ENCODE measurements at regions not wholly inside any gene's neighbourhood (a gene's known extent, or its start where the extent isn't known, plus 50 kb on each side); places are given as distances from the start of the nearest gene placed in this dataset.
"Not testable (repeated sequence)": the region's sequence is repeated elsewhere in the genome, so short reads cannot be mapped to it uniquely, and the experiment has no call there.

- DNase-seq = no peak
Observed at GRCh38 chr3:145219355-145220235, 941.4 kb downstream of the PLOD2 start.

- no peak for DNase-seq
Observed at GRCh38 chr3:145224886-145225285, 936.1 kb downstream of the PLOD2 start.

- no peak for DNase-seq
Observed at GRCh38 chr3:145243875-145244274, 917.1 kb downstream of the PLOD2 start.

DNA sequence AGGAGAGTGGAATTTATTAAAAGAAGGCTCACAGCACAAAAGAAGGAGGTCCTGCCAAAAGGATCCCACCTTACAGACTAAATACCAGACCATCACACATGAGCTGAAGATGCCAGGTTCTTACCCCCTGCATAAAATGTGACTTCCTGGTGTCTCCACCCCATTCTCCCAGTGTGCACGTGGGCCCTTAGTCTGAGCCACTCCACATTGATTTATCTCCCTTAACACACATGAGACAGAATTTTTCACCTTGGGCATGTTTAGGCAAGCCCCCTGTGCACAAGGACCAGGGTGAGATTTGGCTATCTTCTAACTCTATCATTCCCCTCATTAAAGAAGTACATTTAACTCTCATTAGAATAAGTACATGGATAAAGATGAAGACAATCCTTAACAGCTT lies 916.7 kb downstream of the PLOD2 start:
- no peak for DNase-seq

GRCh38 chr3:145246291-145246690 lies 914.7 kb downstream of the PLOD2 start:
- DNase-seq = no peak

- DNase-seq = no peak
Observed at GRCh38 chr3:145248928-145249327, 912.1 kb downstream of the PLOD2 start.

GRCh38 chr3:145251311-145251710 lies 909.7 kb downstream of the PLOD2 start:
- no peak for DNase-seq

GRCh38 chr3:145257967-145258366 lies 903.0 kb downstream of the PLOD2 start:
- not testable (repeated sequence) for DNase-seq

- no peak for DNase-seq
Observed at GRCh38 chr3:145259166-145259880, 901.7 kb downstream of the PLOD2 start.

DNA sequence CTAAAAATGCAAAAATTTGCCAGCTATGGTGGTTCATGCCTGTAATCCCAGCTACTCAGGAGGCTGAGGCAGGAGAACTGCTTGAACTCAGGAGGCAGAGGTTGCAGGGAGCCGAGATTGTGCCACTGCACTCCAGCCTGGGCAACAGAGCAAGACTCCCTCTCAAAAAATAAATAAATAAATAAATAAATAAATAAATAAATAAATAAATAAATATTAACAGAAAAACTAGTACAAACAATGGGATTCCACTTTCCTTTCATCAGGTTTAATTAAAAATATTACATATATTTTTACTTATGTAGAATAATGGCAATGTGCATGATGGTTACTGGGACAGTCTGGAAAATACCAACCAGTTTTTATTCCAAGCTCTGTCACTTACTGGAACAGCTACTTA lies 897.5 kb downstream of the PLOD2 start:
- not testable (repeated sequence) for DNase-seq

DNA sequence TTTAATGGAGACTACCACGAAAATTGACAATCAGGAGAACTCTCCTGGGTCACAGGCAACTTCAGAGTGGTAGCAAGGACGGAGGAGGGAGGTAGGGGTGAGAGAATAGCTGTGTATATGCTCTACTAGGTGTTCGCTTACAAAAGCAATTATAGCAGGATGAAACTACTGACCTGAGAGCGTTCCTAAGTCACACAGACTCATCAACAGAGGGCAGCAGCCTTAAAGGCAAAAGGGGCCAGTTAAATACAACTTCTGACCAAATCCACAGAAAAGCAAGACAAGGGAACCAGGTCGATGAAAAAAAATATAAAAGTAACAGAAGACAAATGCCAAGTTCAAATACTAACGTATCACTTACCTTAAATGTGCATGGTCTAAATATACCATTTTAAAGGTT lies 894.6 kb downstream of the PLOD2 start:
- DNase-seq = no peak

DNA sequence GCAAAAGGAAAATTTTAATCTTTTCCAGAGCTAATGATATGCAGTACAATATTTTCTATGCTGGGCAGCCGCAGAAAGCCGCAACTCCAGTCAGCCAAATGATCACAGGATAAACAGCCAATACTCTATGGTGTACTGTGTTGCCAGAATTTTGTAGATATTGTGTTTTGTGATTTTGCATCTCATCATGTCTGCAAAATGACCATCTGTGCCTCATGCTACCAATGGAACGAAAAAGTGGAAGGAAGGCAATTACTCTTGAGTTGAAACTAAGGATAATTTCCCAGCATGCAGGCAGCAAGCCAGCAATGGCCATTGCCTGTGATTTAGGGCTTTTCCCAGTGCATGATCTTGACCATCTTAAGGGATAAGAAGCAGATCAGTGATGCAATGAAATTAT lies 891.9 kb downstream of the PLOD2 start:
- no peak for DNase-seq

DNA sequence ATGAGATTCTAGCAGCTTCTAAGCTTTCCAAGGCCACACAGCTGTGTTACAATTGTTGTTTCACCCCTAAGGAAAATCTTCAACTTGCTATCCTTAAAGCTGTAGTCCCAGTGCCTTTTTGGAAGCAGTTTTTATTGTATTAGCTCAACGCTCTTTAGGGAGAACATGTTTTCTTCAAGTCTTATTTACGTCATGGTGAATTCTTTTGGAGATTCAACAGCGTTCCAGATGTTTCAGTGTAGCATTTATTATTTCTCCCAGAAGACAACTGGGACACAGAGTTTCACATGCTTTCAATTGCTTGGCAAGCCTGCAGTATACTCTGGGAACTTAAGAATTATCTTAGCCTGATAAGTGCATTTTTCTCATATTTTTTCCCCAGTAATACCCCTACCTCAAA lies 888.3 kb downstream of the PLOD2 start:
- DNase-seq = no peak

DNA sequence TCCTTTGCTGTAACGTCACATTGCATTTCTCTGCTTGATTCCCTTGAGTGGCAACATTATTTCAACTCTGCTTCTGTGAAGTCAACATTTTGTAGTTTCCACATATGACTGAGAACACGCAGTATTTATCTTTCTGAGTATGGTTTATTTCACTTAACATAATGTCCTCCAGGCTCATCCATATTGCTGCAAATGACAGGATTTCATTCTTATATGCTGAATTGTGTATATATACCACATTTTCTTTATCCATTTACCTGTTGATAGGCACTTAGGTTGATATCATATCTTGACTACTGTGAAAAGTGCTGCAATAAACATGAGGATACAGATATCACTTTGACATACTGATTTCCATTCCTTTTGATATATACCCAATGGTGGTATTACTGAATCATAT lies 878.5 kb downstream of the PLOD2 start:
- DNase-seq = no peak

DNA sequence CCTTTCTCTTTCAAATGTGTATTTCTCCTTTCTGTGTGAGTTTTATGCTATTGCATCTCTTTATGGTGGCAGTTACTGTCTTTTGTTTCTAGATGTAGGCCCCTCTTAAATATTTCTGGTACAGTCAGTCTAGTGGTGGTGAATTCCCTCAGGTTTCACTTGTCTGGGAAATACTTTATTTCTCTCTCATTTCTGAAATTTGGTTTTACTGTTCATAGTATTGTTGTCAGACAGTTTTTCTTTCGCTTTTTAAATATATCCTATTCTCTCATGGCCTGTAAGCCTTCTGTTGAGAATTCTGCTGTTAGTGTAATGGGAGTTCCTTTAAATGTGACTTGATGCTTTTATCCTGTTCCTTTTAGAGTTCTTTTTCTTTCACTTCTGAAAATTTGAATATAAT lies 874.0 kb downstream of the PLOD2 start:
- DNase-seq = no peak

GRCh38 chr3:145290010-145290409 lies 871.0 kb downstream of the PLOD2 start:
- DNase-seq = no peak

GRCh38 chr3:145294572-145294971 lies 866.4 kb downstream of the PLOD2 start:
- DNase-seq = no peak

DNA sequence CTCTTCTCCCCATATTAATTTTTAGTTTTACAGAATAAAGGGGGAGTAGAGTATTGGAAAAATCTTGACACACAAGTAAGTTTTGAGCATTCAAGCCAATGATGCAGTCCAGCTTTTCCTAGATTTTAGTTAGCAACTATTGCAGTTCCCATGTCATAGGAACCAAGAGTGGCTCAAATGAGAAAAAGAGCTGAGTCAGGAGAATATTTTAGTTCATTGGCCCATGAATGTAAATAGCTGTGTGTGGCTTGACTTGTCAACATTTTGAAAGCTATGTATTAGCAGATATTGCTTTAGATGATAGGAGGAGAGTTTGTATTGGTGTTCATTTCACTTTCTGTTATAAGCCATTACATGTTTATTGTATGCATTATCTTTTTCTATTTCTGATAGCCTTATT lies 853.7 kb downstream of the PLOD2 start:
- no peak for DNase-seq

GRCh38 chr3:145313751-145314150 lies 847.2 kb downstream of the PLOD2 start:
- DNase-seq = no peak

GRCh38 chr3:145316253-145316652 lies 844.7 kb downstream of the PLOD2 start:
- not testable (repeated sequence) for DNase-seq

- DNase-seq = no peak
Observed at GRCh38 chr3:145326666-145327065, 834.3 kb downstream of the PLOD2 start.

DNA sequence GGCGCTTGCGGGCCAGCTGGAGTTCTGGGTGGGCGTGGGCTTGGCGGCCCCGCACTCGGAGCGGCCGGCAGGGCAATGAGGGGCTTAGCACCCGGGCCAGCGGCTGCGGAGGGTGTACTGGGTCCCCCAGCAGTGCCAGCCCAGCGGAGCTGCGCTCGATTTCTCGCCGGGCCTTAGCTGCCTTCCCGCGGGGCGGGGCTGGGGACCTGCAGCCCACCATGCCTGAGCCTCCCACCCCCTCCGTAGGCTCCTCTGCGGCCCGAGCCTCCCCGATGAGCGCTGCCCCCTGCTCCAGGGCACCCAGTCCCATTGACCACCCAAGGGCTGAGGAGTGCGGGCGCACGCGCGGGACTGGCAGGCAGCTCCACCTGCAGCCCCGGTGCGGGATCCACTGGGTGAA lies 827.6 kb downstream of the PLOD2 start:
- DNase-seq = not testable (repeated sequence)

GRCh38 chr3:145333931-145334330 lies 827.1 kb downstream of the PLOD2 start:
- no peak for DNase-seq

DNA sequence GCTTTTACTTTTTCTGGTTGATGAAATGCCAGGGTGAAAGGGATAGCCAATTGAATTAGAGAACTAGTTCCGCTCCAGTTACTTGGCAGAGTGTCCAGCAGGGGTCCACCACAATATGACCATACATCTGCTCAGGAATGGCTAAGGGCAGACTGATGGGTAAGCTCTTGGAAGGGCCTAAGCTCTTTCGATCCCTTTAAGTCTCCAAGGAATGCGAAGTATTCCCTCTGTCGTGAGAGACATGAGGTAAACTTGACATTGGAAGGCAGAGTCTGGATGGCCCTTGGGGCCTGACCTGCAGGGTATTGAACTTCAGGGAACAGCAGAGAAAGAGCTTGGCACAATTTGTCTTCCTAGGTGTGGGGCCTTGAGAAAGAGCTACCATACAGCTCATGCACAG lies 805.8 kb downstream of the PLOD2 start:
- no peak for DNase-seq
